ENCODE measurements at regions not wholly inside any gene's neighbourhood (a gene's known extent, or its start where the extent isn't known, plus 50 kb on each side); places are given as distances from the start of the nearest gene placed in this dataset.

DNA sequence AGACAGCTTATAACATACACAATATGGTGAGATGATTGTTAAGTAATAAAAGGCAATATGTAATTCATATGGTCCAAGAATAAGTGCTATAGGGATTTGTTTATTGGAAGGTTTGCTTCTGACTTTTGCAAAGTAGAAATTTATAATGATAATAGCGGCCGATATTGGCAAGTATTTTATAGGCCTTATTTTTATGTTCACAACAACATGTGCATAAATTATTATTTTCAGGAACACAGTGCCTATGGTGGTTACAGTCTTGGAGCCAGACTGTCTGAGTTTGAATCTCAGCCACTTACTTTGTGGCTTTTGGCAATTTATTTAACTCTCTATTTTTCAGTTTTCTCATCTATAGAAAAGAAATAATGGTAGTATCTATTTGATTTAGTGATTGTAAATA, 607.5 kb downstream of the USP25 start:
- in situ Hi-C loops (cut with MboI; ENCODE audit: low pct_unique_long_range_greater_than_20kb, low sequenced_read_pairs, unreplicated experiment): no loop called here
- no peak for DNase-seq (ENCODE audit: low spot score)
- TF ChIP-seq CTCF (IDR thresholded peaks at IDR 0.05; ENCODE audit: extremely low read depth, insufficient read depth, missing control alignments): no peak

- no peak for TF ChIP-seq CTCF (IDR thresholded peaks at IDR 0.05; ENCODE audit: extremely low read depth, insufficient read depth, missing control alignments)
- no peak for DNase-seq (ENCODE audit: low spot score)
- in situ Hi-C loops (cut with MboI; ENCODE audit: low pct_unique_long_range_greater_than_20kb, low sequenced_read_pairs, unreplicated experiment): no loop called here
These were observed 613.1 kb downstream of the USP25 start for GRCh38 chr21:16342932-16343331.

- DNase-seq (ENCODE audit: low spot score): no peak
- no peak for TF ChIP-seq CTCF (IDR thresholded peaks at IDR 0.05; ENCODE audit: extremely low read depth, insufficient read depth, missing control alignments)
- in situ Hi-C loops (cut with MboI; ENCODE audit: low pct_unique_long_range_greater_than_20kb, low sequenced_read_pairs, unreplicated experiment): no loop called here
These were observed 614.0 kb downstream of the USP25 start for GRCh38 chr21:16343776-16344175.

DNA sequence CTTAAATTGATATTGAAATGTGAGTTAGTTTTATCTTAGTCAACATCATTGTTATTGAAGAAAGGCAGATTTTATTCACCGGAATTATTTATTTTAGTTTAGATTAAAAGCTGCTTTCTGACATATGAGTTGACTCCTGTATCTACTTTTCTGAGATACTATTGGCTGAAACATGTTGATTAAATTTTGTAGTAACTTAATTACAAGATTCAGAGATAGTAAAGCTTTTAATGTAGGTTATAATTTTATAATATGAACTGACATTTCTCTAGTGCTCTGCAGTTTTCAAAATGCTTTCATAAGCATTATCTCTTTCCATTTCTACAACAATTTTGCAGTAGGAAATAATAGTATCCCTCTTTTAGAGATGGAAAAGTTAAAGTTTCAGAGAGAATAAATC, 616.0 kb downstream of the USP25 start:
- no peak for DNase-seq (ENCODE audit: low spot score)
- in situ Hi-C loops (cut with MboI; ENCODE audit: low pct_unique_long_range_greater_than_20kb, low sequenced_read_pairs, unreplicated experiment): no loop called here
- no peak for TF ChIP-seq CTCF (IDR thresholded peaks at IDR 0.05; ENCODE audit: extremely low read depth, insufficient read depth, missing control alignments)

DNA sequence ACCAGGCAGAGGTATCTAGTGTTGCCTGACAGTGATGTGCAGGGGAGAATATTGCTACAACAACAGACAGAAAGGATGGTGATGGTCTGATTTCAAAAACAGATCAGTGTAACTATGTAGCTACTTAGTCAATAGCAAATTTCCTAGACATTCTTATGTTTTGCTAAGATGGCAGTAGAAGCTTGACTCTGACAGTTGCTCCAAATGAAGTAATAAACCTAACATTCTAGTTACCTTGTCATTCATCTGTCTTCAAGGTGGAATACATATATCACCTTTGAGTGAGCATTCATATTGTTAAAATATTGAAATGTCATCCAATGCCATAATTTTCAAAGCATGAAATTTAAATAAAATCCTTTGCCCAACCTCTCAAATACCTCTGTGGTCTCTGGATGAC, 617.4 kb downstream of the USP25 start:
- no peak for TF ChIP-seq CTCF (IDR thresholded peaks at IDR 0.05; ENCODE audit: extremely low read depth, insufficient read depth, missing control alignments)
- in situ Hi-C loops (cut with MboI; ENCODE audit: low pct_unique_long_range_greater_than_20kb, low sequenced_read_pairs, unreplicated experiment): no loop called here
- DNase-seq (ENCODE audit: low spot score): no peak

GRCh38 chr21:16353764-16354163, 624.0 kb downstream of the USP25 start:
- no peak for TF ChIP-seq CTCF (IDR thresholded peaks at IDR 0.05; ENCODE audit: extremely low read depth, insufficient read depth, missing control alignments)
- no peak for DNase-seq (ENCODE audit: low spot score)
- in situ Hi-C loops (cut with MboI; ENCODE audit: low pct_unique_long_range_greater_than_20kb, low sequenced_read_pairs, unreplicated experiment): no loop called here

DNA sequence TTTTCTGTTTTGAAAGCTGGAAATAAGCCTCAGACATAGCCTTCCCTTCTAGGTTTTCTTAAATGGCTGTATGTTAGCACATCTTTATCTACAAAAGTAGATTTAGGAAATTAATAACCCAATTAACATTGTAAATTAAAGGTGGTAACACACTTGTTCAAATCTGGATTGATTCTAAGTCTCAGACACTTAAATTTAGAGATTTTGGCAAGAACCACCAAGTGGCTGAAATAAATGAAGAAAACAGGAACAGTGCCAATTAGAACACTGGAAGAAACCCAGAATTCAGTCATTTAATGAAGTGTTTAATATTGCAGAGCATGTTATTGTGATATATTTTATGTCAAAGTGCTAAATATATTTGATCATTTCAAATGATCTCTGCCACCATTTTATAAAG, 628.2 kb downstream of the USP25 start:
- no peak for TF ChIP-seq CTCF (IDR thresholded peaks at IDR 0.05; ENCODE audit: extremely low read depth, insufficient read depth, missing control alignments)
- in situ Hi-C loops (cut with MboI; ENCODE audit: low pct_unique_long_range_greater_than_20kb, low sequenced_read_pairs, unreplicated experiment): no loop called here
- DNase-seq (ENCODE audit: low spot score): no peak
